H1 (cell line): ENCODE measurements at regions not wholly inside any gene's neighbourhood (a gene's known extent, or its start where the extent isn't known, plus 50 kb on each side); places are given as distances from the start of the nearest gene placed in this dataset.

Source experiments
- CTCF ChIA-PET: fragments of 300-600 bp; sonication (Branson Sonifier 250); formaldehyde crosslinking; loops from one replicate; lab custom pipeline; 2021; ENCODE audit not compliant: partially characterized antibody; lab: Charles Lee
- POLR2A ChIA-PET: fragments of 300-600 bp; sonication (Branson Sonifier 250); formaldehyde crosslinking; loops from one replicate; lab custom pipeline; 2021; ENCODE audit warnings: inconsistent platforms; ENCODE audit not compliant: partially characterized antibody; lab: Charles Lee
- DNase-seq, 2 experiments: peaks; one replicate each; pipeline versions ENCODE4 v3.0.0 to v3.0.0-alpha.2; 2010 to 2022; ENCODE audit warnings: low spot score in 2 of 2, low read depth in 1 of 2, mixed read lengths in 1 of 2
- FAIRE-seq: peaks from 2 replicates; lab custom pipeline; 2011; peaks lifted over from hg19 to GRCh38; lab: Jason Lieb, UNC
- H2AFZ ChIP-seq: 2 replicates; pipeline ENCODE4 v1.8.1; 2012; ENCODE audit warnings: low read length, inconsistent platforms
- H2AK5ac ChIP-seq: 2 replicates; pipeline ENCODE4 v1.6.1; 2013; ENCODE audit warnings: low read depth, low read length
- H2BK120ac ChIP-seq: replicated peaks from 2 replicates; pipeline ENCODE3; 2013; ENCODE audit warnings: low read depth, low read length, inconsistent platforms
- H2BK12ac ChIP-seq: 2 replicates; pipeline ENCODE4 v1.6.1; 2013; ENCODE audit warnings: low read depth, low read length
- H2BK15ac ChIP-seq: 2 replicates; pipeline ENCODE4 v1.6.1; 2013; ENCODE audit warnings: low read length
- H2BK20ac ChIP-seq: 2 replicates; pipeline ENCODE4 v1.6.1; 2013; ENCODE audit warnings: low read length
- H2BK5ac ChIP-seq: 2 replicates; pipeline ENCODE4 v1.6.1; 2013; ENCODE audit warnings: low read depth, low read length
- H3K14ac ChIP-seq: 2 replicates; pipeline ENCODE4 v1.6.1; 2013; ENCODE audit warnings: inconsistent platforms; ENCODE audit not compliant: insufficient read length
- H3K18ac ChIP-seq: 2 replicates; pipeline ENCODE4 v1.6.1; 2013; ENCODE audit warnings: low read length; ENCODE audit errors: extremely low read depth
- H3K23ac ChIP-seq: 2 replicates; pipeline ENCODE4 v1.6.1; 2013; ENCODE audit warnings: inconsistent platforms; ENCODE audit not compliant: insufficient read length
- H3K23me2 ChIP-seq: 2 replicates; pipeline ENCODE4 v1.6.1; 2013; ENCODE audit warnings: low read depth, low read length
- H3K27ac ChIP-seq: 2 replicates; pipeline ENCODE4 v1.6.1; 2011; ENCODE audit warnings: low read depth, low read length, inconsistent platforms
- H3K27me3 ChIP-seq, 4 experiments: replicated peaks in 1 of 4; 1 replicate in 1 of 4; 2 replicates in 3 of 4; pipeline versions ENCODE4 v1.6.1 to v1.8.1; 2011 to 2013; ENCODE audit warnings: low read length in 3 of 4, mild to moderate bottlenecking in 3 of 4, inconsistent platforms in 2 of 4, mixed read lengths in 2 of 4, moderate library complexity in 1 of 4; ENCODE audit not compliant: control insufficient read depth in 3 of 4, insufficient read depth in 3 of 4; ENCODE audit errors: extremely low read depth in 1 of 4
- H3K36me3 ChIP-seq, 4 experiments: 2 replicates each; pipeline versions ENCODE4 v1.6.1 to v1.8.1; 2011 to 2013; ENCODE audit warnings: mild to moderate bottlenecking in 4 of 4, low read length in 3 of 4, moderate library complexity in 2 of 4, control low read depth in 1 of 4, inconsistent platforms in 1 of 4; ENCODE audit not compliant: insufficient read depth in 4 of 4, control insufficient read depth in 2 of 4
- H3K4ac ChIP-seq: replicated peaks from 2 replicates; pipeline ENCODE3; 2013; ENCODE audit warnings: low read length, low read depth, mixed read lengths, inconsistent platforms; ENCODE audit not compliant: insufficient read length
- H3K4me1 ChIP-seq, 4 experiments: replicated peaks in 1 of 4; 1 replicate in 1 of 4; 2 replicates in 3 of 4; pipeline versions ENCODE4 v1.6.1 to v1.8.1; 2011 to 2013; ENCODE audit warnings: low read length in 3 of 4, inconsistent platforms in 2 of 4, mixed read lengths in 1 of 4; ENCODE audit not compliant: insufficient read depth in 4 of 4, control insufficient read depth in 3 of 4
- H3K4me2 ChIP-seq, 2 experiments: 2 replicates each; pipeline versions ENCODE4 v1.6.1 to v1.8.1; 2011 to 2013; ENCODE audit warnings: low read depth in 2 of 2, low read length in 2 of 2, control low read depth in 1 of 2, inconsistent platforms in 1 of 2, mild to moderate bottlenecking in 1 of 2; ENCODE audit not compliant: insufficient read depth in 1 of 2
- H3K4me3 ChIP-seq, 4 experiments: fragments of 200-600, 300-600 bp in 1 of 4; sonication (generic), shearing (Covaris generic), sonication (Bioruptor Twin) in 1 of 4; 2 replicates each; pipeline versions ENCODE4 v1.5.1 to v1.8.1; 2011 to 2016; ENCODE audit warnings: low read length in 4 of 4, low read depth in 3 of 4, control low read depth in 2 of 4, inconsistent platforms in 2 of 4, mild to moderate bottlenecking in 2 of 4, mixed read lengths in 1 of 4, moderate library complexity in 1 of 4; ENCODE audit not compliant: insufficient read depth in 2 of 4; ENCODE audit errors: extremely low read depth in 1 of 4
- H3K56ac ChIP-seq: replicated peaks from 2 replicates; pipeline ENCODE3; 2013; ENCODE audit warnings: low read depth, mild to moderate bottlenecking, mixed read lengths, low read length, inconsistent platforms; ENCODE audit not compliant: insufficient read length
- H3K79me1 ChIP-seq: 2 replicates; pipeline ENCODE4 v1.6.1; 2013; ENCODE audit warnings: low read depth, low read length, control low read depth
- H3K79me2 ChIP-seq, 2 experiments: 2 replicates each; pipeline versions ENCODE4 v1.6.1 to v1.8.1; 2012 to 2013; ENCODE audit warnings: low read length in 2 of 2, mild to moderate bottlenecking in 2 of 2, inconsistent platforms in 1 of 2; ENCODE audit not compliant: insufficient read depth in 2 of 2, control insufficient read depth in 1 of 2
- H3K9ac ChIP-seq, 4 experiments: replicated peaks in 1 of 4; 1 replicate in 1 of 4; 2 replicates in 3 of 4; pipeline versions ENCODE4 v1.6.1 to v1.8.1; 2011 to 2013; ENCODE audit warnings: low read depth in 3 of 4, low read length in 3 of 4, control low read depth in 2 of 4, mild to moderate bottlenecking in 2 of 4, moderate library complexity in 2 of 4, inconsistent platforms in 1 of 4; ENCODE audit errors: extremely low read depth in 1 of 4
- H3K9me3 ChIP-seq, 2 experiments: 2 replicates each; pipeline versions ENCODE4 v1.6.1 to v1.8.1; 2012 to 2013; ENCODE audit warnings: mild to moderate bottlenecking in 2 of 2, moderate library complexity in 2 of 2, control low read depth in 1 of 2, inconsistent platforms in 1 of 2, low read depth in 1 of 2, low read length in 1 of 2, mixed read lengths in 1 of 2; ENCODE audit not compliant: insufficient read depth in 2 of 2
- H4K20me1 ChIP-seq, 2 experiments: replicated peaks in 1 of 2; 2 replicates each; pipeline versions ENCODE3 to v1.8.1; 2011 to 2013; ENCODE audit warnings: inconsistent platforms in 2 of 2, low read length in 2 of 2, mild to moderate bottlenecking in 1 of 2; ENCODE audit not compliant: insufficient read depth in 2 of 2, control insufficient read depth in 1 of 2
- H4K5ac ChIP-seq: 2 replicates; pipeline ENCODE4 v1.6.1; 2013; ENCODE audit warnings: low read length, low read depth, mixed read lengths, inconsistent platforms; ENCODE audit not compliant: insufficient read length
- H4K8ac ChIP-seq: 2 replicates; pipeline ENCODE4 v1.8.0; 2013; ENCODE audit warnings: mild to moderate bottlenecking, moderate library complexity, low read length, inconsistent platforms; ENCODE audit not compliant: insufficient read depth; ENCODE audit errors: extremely low read depth
- H4K91ac ChIP-seq: replicated peaks from 2 replicates; pipeline ENCODE3; 2013; ENCODE audit warnings: low read length, mixed read lengths, inconsistent platforms; ENCODE audit not compliant: insufficient read length
- ASH2L ChIP-seq: fragments of 200-600, 300-600 bp; sonication (generic); IDR thresholded peaks from one replicate; pipeline ENCODE4 v1.7.1; 2017; ENCODE audit warnings: low read length
- BCL11A ChIP-seq, 2 experiments: IDR thresholded peaks; one replicate each; pipeline ENCODE4 v1.6.1; 2011; ENCODE audit warnings: low read depth in 2 of 2, low read length in 2 of 2, mild to moderate bottlenecking in 2 of 2
- CBX5 ChIP-seq: fragments of 300-800, 300-1000 bp; sonication (generic); IDR thresholded peaks from 2 replicates; pipeline ENCODE4 v1.7.1; 2016; ENCODE audit warnings: antibody characterized with exemption, low read length, low read depth
- KDM4A ChIP-seq: IDR thresholded peaks from one replicate; pipeline ENCODE4 v1.7.1; 2012; ENCODE audit warnings: low read depth, mild to moderate bottlenecking, moderate library complexity, low read length, inconsistent platforms; ENCODE audit not compliant: severe bottlenecking
- POU5F1 ChIP-seq: IDR thresholded peaks from 2 replicates; pipeline ENCODE4 v1.6.1; 2011; ENCODE audit warnings: low read depth, mild to moderate bottlenecking, low read length, moderate library complexity
- SIX5 ChIP-seq: IDR thresholded peaks from 2 replicates; pipeline ENCODE4 v1.6.1; 2011; ENCODE audit warnings: mild to moderate bottlenecking, low read depth, low read length
- SP2 ChIP-seq: IDR thresholded peaks from 2 replicates; pipeline ENCODE4 v1.6.1; 2012; ENCODE audit warnings: mild to moderate bottlenecking, low read length, inconsistent platforms
- YY1 ChIP-seq: IDR thresholded peaks from 2 replicates; pipeline ENCODE4 v1.6.1; 2011; ENCODE audit warnings: low read depth, mild to moderate bottlenecking, low read length
- WGBS, 2 experiments: shearing (Covaris generic) in 1 of 2; methylation state at CpG; one replicate each; pipeline versions ENCODE4 v1.1.6 to v1.1.7; 2013 to 2015; ENCODE audit warnings: low lambda C conversion rate in 2 of 2, mixed read lengths in 2 of 2, inconsistent platforms in 1 of 2, low coverage in 1 of 2, missing lambda C conversion rate in 1 of 2; ENCODE audit not compliant: insufficient replicate concordance in 2 of 2, insufficient coverage in 1 of 2, insufficient read length in 1 of 2; ENCODE audit errors: extremely low coverage in 1 of 2, missing lambda C conversion rate in 1 of 2; 5-methylcytosine and 5-hydroxymethylcytosine counted together

DNA sequence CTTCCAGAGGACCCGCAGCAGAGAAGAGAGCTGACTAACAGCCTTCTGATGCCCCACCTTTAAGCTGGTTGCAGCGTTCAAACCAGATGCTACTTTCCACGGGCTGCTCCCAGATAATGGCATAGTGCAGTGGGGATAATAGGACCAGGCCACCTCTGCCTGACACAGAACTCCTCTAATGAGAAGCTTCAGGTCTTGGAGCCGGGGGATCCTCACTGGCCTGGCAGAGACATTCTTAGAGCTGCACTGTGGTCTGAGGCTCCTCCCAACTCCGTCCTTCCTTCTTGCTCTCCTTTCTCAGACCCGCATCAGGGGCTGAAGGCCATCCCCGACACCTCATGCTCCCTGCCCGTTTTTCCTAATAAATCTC, 206.6 kb upstream of the MARCKS start:
- no peaks in the 10 kb centered on the region for H3K79me1 ChIP-seq
- H4K20me1 ChIP-seq: no peaks in the 10 kb centered on the region
- H3K23ac ChIP-seq: no peak overlapping the region
- H3K4me1 ChIP-seq: peaks cover 0 to 3% (median 0%) of the 10 kb centered on the region in 4 experiments; a peak in 1 of 7 replicates
- H2BK120ac ChIP-seq: no peak overlapping the region
- 91% methylated on average over 8 of the region's 8 CpGs; no CpG with 5 or more reads in 1 of the 2 experiments for WGBS, 2 experiments
- H4K91ac ChIP-seq: no peak overlapping the region
- no peaks in the 10 kb centered on the region for H3K23me2 ChIP-seq
- ChIA-PET POLR2A (no interaction called here), CTCF (interaction anchor here (1.0 kb wide), 1 partner anchor 479 kb away, joined by 3 read pairs; no protein-coding TSS in a partner anchor)
- no peaks in the 10 kb centered on the region for H3K27me3 ChIP-seq
- no peak overlapping the region for H3K4me3 ChIP-seq
- no peak overlapping the region for H4K5ac ChIP-seq
- no peak overlapping the region for H3K27ac ChIP-seq
- H3K4ac ChIP-seq: no peak overlapping the region
- H3K18ac ChIP-seq: no peak overlapping the region
- H2BK15ac ChIP-seq: no peak overlapping the region
- no peaks in the 10 kb centered on the region for H3K9me3 ChIP-seq
- no peak overlapping the region for H3K56ac ChIP-seq
- no peak overlapping the region for H2BK5ac ChIP-seq
- no peak overlapping the region for H3K14ac ChIP-seq
- no peak overlapping the region for H3K4me2 ChIP-seq
- TF ChIP-seq BCL11A (IDR thresholded peaks at IDR 0.05; ENCODE audit: low read depth in 2 of 2, low read length in 2 of 2): no peak
- no peak for TF ChIP-seq YY1
- TF ChIP-seq CBX5: no peak
- no peak for TF ChIP-seq ASH2L
- no peak for TF ChIP-seq SP2
- TF ChIP-seq SIX5: no peak
- no peak for TF ChIP-seq KDM4A
- TF ChIP-seq POU5F1: no peak
- TF ChIP-seq, all 59 proteins: peak for 0
- Histone ChIP-seq H2AFZ (no peak overlapping the region), H3K36me3 (no peaks in the 10 kb centered on the region), H2BK20ac (no peak overlapping the region), H3K9ac (no peak overlapping the region), H2BK12ac (no peak overlapping the region), H3K79me2 (no peaks in the 10 kb centered on the region), H2AK5ac (no peak overlapping the region), H4K8ac (no peak overlapping the region)
- FAIRE-seq: no peak
- DNase-seq: no peak
